GM12878 (cell line): ENCODE measurements at regions not wholly inside any gene's neighbourhood (a gene's known extent, or its start where the extent isn't known, plus 50 kb on each side); places are given as distances from the start of the nearest gene placed in this dataset.

ENCODE experiments used
- ATAC-seq: fragments of 200-7000 bp; cut with Tn5 transposase; 3 replicates; pipeline ENCODE4 v1.9.1; 2020; ENCODE audit warnings: mild to moderate bottlenecking, moderate library complexity
- BruUV-seq: library from RNA; stranded (reverse); fragments of 400-500 nt; replicated peaks from 2 replicates; lab custom pipeline; 2021; lab: Mats Ljungman, UMichigan
- CTCF ChIA-PET: fragments of 300-600 bp; sonication (Branson Sonifier 250); formaldehyde crosslinking; extraction: SDS; loops from one replicate; lab custom pipeline; 2021; ENCODE audit warnings: inconsistent platforms; lab: Yijun Ruan, JAX
- POLR2A ChIA-PET: fragments of 350-600 bp; formaldehyde crosslinking; extraction: SDS; loops from one replicate; lab custom pipeline; 2021; ENCODE audit warnings: inconsistent platforms; lab: Charles Lee
- RAD21 ChIA-PET: fragments of 300-600 bp; sonication (Branson Sonifier 250); formaldehyde crosslinking; loops from one replicate; lab custom pipeline; 2023; ENCODE audit warnings: antibody characterized with exemption; ENCODE audit not compliant: unreplicated experiment; lab: Charles Lee
- SMC1A ChIA-PET: fragments of 300-600 bp; sonication (Branson Sonifier 250); formaldehyde crosslinking; loops from one replicate; lab custom pipeline; 2023; ENCODE audit not compliant: unreplicated experiment, uncharacterized antibody; lab: Charles Lee
- DNase-seq: peaks from one replicate; pipeline ENCODE4 v3.0.0-alpha.2; 2011; ENCODE audit warnings: low read depth, low spot score
- FAIRE-seq: peaks from 3 replicates; lab custom pipeline; 2011; peaks lifted over from hg19 to GRCh38; lab: Jason Lieb, UNC
- H2AFZ ChIP-seq: 2 replicates; pipeline ENCODE4 v1.6.0; 2011; ENCODE audit warnings: low read depth, low read length, control low read depth; ENCODE audit not compliant: control insufficient read depth
- H3K27ac ChIP-seq: 2 replicates; pipeline ENCODE4 v1.5.1; 2011; ENCODE audit warnings: control low read depth; ENCODE audit not compliant: control insufficient read depth, insufficient read depth
- H3K27me3 ChIP-seq, 2 experiments: replicated peaks in 1 of 2; 2 replicates each; pipeline versions ENCODE4 v1.6.0 to v1.6.1; 2011; ENCODE audit warnings: low read length in 1 of 2; ENCODE audit not compliant: control insufficient read depth in 2 of 2, insufficient read depth in 2 of 2
- H3K36me3 ChIP-seq, 2 experiments: 2 replicates each; pipeline ENCODE4 v1.5.1; 2011; ENCODE audit warnings: low read length in 1 of 2; ENCODE audit not compliant: control insufficient read depth in 2 of 2, insufficient read depth in 2 of 2
- H3K4me1 ChIP-seq: 2 replicates; pipeline ENCODE4 v1.6.1; 2011; ENCODE audit warnings: mild to moderate bottlenecking, low read length, moderate library complexity, mixed read lengths; ENCODE audit not compliant: control insufficient read depth, insufficient read depth
- H3K4me2 ChIP-seq: 2 replicates; pipeline ENCODE4 v1.6.0; 2011; ENCODE audit warnings: control low read depth; ENCODE audit not compliant: control insufficient read depth, insufficient read depth
- H3K4me3 ChIP-seq: fragments of 200-600 bp; sonication (generic); 2 replicates; pipeline ENCODE4 v1.5.1; 2016
- H3K79me2 ChIP-seq: 2 replicates; pipeline ENCODE4 v1.6.0; 2011; ENCODE audit warnings: low read length; ENCODE audit not compliant: control insufficient read depth, insufficient read depth
- H3K9ac ChIP-seq: 2 replicates; pipeline ENCODE4 v1.8.0; 2011; ENCODE audit warnings: low read length, control low read depth, mixed read lengths; ENCODE audit not compliant: control insufficient read depth, insufficient read depth
- H3K9me3 ChIP-seq: replicated peaks from 3 replicates; pipeline ENCODE4 v1.5.1; 2011; ENCODE audit warnings: mild to moderate bottlenecking, low read length; ENCODE audit not compliant: control insufficient read depth, insufficient read depth
- H4K20me1 ChIP-seq: 2 replicates; pipeline ENCODE4 v1.6.0; 2011; ENCODE audit not compliant: control insufficient read depth, insufficient read depth
- EP300 ChIP-seq, 2 experiments: fragments of 150-350 bp in 1 of 2; IDR thresholded peaks; 2 replicates each; pipeline ENCODE4 v1.6.1; 2011 to 2012; ENCODE audit warnings: low read depth in 2 of 2, low read length in 2 of 2, borderline replicate concordance in 1 of 2, improper control_type of control experiment in 1 of 2, inconsistent platforms in 1 of 2; ENCODE audit not compliant: control insufficient read depth in 1 of 2
- EZH2 ChIP-seq: IDR thresholded peaks from 2 replicates; pipeline ENCODE4 v1.6.1; 2012; ENCODE audit warnings: low read depth, mild to moderate bottlenecking, control low read depth, inconsistent platforms, low read length, borderline replicate concordance; ENCODE audit not compliant: control insufficient read depth
- KDM1A ChIP-seq: fragments of 200-600 bp; sonication (generic); IDR thresholded peaks from 2 replicates; pipeline ENCODE4 v1.6.1; 2016; ENCODE audit warnings: borderline replicate concordance
- MEF2A ChIP-seq: IDR thresholded peaks from 2 replicates; pipeline ENCODE4 v1.6.1; 2011; ENCODE audit warnings: low read depth, mild to moderate bottlenecking, low read length, moderate library complexity; ENCODE audit not compliant: insufficient read depth
- MYB ChIP-seq: fragments of 150-350 bp; IDR thresholded peaks from 2 replicates; pipeline ENCODE4 v1.6.1; 2014; ENCODE audit warnings: mild to moderate bottlenecking, low read depth, low read length, borderline replicate concordance
- NBN ChIP-seq: fragments of 450-650 bp; IDR thresholded peaks from 2 replicates; pipeline ENCODE4 v1.6.1; 2016
- RELA ChIP-seq: fragments of 450-650 bp; IDR thresholded peaks from 2 replicates; pipeline ENCODE4 v1.8.0; 2014; ENCODE audit warnings: borderline replicate concordance; ENCODE audit not compliant: partially characterized antibody
- SIX5 ChIP-seq: IDR thresholded peaks from 2 replicates; pipeline ENCODE4 v1.6.1; 2011; ENCODE audit warnings: mild to moderate bottlenecking, low read depth, low read length, moderate library complexity; ENCODE audit not compliant: severe bottlenecking
- ZSCAN29 ChIP-seq: fragments of 450-650 bp; IDR thresholded peaks from 2 replicates; pipeline ENCODE4 v1.6.1; 2017; ENCODE audit warnings: mild to moderate bottlenecking, moderate library complexity
- WGBS: methylation state at CpG from one replicate; pipeline ENCODE4 v1.1.6; 2016; ENCODE audit warnings: low lambda C conversion rate; ENCODE audit not compliant: insufficient replicate concordance, insufficient coverage; ENCODE audit errors: missing lambda C conversion rate; 5-methylcytosine and 5-hydroxymethylcytosine counted together
- in situ Hi-C: fragments of 300-500 bp; cut with MboI; formaldehyde crosslinking; loops from 9 replicates; pipeline ENCODE4 v1.14.3; 2018; ENCODE audit warnings: mixed read lengths
- intact Hi-C: fragments of 100-400 bp; cut with micrococcal nuclease; formaldehyde crosslinking; loops from one replicate; pipeline ENCODE4 v1.14.2; 2022; ENCODE audit not compliant: unreplicated experiment
- TF ChIP-seq, protein P1 (sequence below): fragments of 450-650 bp; IDR thresholded peaks from 2 replicates; pipeline ENCODE4 v1.6.1; 2017; ENCODE audit warnings: low read depth, mild to moderate bottlenecking, moderate library complexity
- TF ChIP-seq, protein P2 (sequence below): IDR thresholded peaks from 2 replicates; pipeline ENCODE4 v1.6.1; 2011; ENCODE audit warnings: low read depth, low read length, improper control_type of control experiment, borderline replicate concordance
- TF ChIP-seq, protein P3 (sequence below): fragments of 450-650 bp; IDR thresholded peaks from 2 replicates; pipeline ENCODE4 v1.6.1; 2017; ENCODE audit warnings: antibody characterized with exemption, mild to moderate bottlenecking, moderate library complexity
- TF ChIP-seq, protein P4 (sequence below), 3 experiments: IDR thresholded peaks in 2 of 3; conservative IDR thresholded peaks in 1 of 3; 2 replicates each; pipeline ENCODE4 v1.5.1; 2011; ENCODE audit warnings: low read depth in 3 of 3, low read length in 3 of 3, mild to moderate bottlenecking in 3 of 3, control low read depth in 2 of 3, moderate library complexity in 2 of 3, inconsistent platforms in 1 of 3, mixed read lengths in 1 of 3; ENCODE audit not compliant: control insufficient read depth in 2 of 3, insufficient read depth in 1 of 3; ENCODE audit errors: extremely low read depth in 1 of 3

DNA sequence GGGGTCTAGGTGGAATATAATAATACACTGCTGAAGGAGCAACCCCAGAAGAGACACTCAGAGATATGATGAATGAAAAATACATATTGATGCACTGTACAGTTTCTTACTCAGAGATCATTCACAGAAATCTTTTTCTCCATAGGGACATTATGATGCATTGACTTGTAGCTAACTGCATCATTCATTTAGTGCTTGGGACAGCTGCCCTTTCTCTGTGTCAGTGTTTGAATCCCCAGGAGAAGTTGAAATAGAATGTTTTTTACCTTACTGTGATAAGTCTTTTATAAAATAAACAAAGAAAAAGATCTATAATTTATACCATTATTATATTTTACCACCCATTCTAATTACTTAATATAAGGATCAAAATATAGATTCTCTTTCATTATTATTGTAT, 91.7 kb upstream of the DSEL start (continued):
- TF ChIP-seq, protein P1, sequence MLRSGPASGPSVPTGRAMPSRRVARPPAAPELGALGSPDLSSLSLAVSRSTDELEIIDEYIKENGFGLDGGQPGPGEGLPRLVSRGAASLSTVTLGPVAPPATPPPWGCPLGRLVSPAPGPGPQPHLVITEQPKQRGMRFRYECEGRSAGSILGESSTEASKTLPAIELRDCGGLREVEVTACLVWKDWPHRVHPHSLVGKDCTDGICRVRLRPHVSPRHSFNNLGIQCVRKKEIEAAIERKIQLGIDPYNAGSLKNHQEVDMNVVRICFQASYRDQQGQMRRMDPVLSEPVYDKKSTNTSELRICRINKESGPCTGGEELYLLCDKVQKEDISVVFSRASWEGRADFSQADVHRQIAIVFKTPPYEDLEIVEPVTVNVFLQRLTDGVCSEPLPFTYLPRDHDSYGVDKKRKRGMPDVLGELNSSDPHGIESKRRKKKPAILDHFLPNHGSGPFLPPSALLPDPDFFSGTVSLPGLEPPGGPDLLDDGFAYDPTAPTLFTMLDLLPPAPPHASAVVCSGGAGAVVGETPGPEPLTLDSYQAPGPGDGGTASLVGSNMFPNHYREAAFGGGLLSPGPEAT, result no peak
- TF ChIP-seq KDM1A (no peak), NBN (no peak), MEF2A (no peak), EP300 (IDR thresholded peaks at IDR 0.05; ENCODE audit: borderline replicate concordance in 1 of 2, control insufficient read depth in 1 of 2, low read depth in 2 of 2, low read length in 2 of 2) (no peak)

DNA sequence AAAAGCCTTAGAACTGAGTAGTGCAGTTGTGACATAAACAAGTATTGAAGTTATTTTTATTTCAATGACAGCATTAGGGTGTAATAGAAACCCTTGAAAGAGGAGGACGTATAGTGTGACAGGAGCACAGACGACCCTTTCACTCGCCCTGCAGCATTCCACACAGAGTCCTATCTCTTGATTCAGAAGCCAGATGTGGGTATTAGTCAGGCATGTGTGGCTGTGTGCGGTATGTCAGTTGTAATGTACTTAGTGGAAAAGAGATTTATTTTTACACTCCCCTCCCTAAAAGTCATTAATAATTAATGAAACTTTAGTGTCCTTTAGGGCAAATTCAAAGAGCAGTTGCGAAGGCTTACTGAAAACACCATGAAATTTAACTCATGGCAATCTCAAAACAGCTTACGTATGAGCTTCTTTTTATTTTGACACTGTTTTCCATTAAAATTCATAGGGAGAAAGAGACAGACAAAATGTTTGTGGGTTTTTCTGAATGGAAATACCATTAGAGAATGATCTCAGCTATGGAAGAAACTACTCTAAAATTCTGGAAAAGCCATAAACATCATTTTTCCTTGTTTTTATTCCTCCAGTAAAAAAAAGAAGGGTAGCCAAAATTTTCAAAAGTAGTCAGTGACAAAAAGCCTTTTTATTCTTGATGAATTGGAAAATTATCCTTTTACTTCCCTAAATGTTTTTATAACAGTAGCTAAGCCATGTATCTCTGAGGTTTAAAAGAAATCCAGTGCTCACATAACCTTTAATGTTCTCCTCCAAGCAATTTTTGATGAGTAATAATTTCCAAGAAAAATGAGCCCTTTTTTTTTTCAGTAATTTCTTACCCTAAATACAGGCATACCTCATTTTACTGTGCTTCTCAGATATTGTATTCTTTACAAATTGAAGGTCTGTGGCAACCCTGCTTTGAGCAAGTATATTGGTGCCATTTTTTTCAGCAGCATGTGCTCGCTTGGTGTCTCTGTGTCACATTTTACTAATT, 84.0 kb upstream of the DSEL start:
- RAD21 ChIA-PET, result no interaction called here
- no peak for TF ChIP-seq NBN
- TF ChIP-seq, protein P2, sequence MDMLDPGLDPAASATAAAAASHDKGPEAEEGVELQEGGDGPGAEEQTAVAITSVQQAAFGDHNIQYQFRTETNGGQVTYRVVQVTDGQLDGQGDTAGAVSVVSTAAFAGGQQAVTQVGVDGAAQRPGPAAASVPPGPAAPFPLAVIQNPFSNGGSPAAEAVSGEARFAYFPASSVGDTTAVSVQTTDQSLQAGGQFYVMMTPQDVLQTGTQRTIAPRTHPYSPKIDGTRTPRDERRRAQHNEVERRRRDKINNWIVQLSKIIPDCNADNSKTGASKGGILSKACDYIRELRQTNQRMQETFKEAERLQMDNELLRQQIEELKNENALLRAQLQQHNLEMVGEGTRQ, result no peak
- no peak for TF ChIP-seq SIX5
- no peak for TF ChIP-seq EZH2
- TF ChIP-seq RELA, result no peak
- TF ChIP-seq, protein P3, sequence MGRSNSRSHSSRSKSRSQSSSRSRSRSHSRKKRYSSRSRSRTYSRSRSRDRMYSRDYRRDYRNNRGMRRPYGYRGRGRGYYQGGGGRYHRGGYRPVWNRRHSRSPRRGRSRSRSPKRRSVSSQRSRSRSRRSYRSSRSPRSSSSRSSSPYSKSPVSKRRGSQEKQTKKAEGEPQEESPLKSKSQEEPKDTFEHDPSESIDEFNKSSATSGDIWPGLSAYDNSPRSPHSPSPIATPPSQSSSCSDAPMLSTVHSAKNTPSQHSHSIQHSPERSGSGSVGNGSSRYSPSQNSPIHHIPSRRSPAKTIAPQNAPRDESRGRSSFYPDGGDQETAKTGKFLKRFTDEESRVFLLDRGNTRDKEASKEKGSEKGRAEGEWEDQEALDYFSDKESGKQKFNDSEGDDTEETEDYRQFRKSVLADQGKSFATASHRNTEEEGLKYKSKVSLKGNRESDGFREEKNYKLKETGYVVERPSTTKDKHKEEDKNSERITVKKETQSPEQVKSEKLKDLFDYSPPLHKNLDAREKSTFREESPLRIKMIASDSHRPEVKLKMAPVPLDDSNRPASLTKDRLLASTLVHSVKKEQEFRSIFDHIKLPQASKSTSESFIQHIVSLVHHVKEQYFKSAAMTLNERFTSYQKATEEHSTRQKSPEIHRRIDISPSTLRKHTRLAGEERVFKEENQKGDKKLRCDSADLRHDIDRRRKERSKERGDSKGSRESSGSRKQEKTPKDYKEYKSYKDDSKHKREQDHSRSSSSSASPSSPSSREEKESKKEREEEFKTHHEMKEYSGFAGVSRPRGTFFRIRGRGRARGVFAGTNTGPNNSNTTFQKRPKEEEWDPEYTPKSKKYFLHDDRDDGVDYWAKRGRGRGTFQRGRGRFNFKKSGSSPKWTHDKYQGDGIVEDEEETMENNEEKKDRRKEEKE, result no peak
- TF ChIP-seq ZSCAN29, result no peak
- TF ChIP-seq MYB, result no peak
- TF ChIP-seq, protein P4, sequence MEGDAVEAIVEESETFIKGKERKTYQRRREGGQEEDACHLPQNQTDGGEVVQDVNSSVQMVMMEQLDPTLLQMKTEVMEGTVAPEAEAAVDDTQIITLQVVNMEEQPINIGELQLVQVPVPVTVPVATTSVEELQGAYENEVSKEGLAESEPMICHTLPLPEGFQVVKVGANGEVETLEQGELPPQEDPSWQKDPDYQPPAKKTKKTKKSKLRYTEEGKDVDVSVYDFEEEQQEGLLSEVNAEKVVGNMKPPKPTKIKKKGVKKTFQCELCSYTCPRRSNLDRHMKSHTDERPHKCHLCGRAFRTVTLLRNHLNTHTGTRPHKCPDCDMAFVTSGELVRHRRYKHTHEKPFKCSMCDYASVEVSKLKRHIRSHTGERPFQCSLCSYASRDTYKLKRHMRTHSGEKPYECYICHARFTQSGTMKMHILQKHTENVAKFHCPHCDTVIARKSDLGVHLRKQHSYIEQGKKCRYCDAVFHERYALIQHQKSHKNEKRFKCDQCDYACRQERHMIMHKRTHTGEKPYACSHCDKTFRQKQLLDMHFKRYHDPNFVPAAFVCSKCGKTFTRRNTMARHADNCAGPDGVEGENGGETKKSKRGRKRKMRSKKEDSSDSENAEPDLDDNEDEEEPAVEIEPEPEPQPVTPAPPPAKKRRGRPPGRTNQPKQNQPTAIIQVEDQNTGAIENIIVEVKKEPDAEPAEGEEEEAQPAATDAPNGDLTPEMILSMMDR (IDR thresholded peaks at IDR 0.05 in 2 of 3, conservative IDR thresholded peaks at IDR 0.05 in 1 of 3; ENCODE audit: control insufficient read depth in 2 of 3, extremely low read depth in 1 of 3, insufficient read depth in 1 of 3, low read depth in 3 of 3, low read length in 3 of 3), result no peak

More for the DNA sequence above, 84.0 kb upstream of the DSEL start:
- WGBS, result 29% methylated on average over 7 of the region's 7 CpGs
- no peaks in the 10 kb centered on the region for H4K20me1 ChIP-seq
- FAIRE-seq, result no peak
- no peak for DNase-seq
- ChIA-PET SMC1A (no interaction called here), POLR2A (no interaction called here), CTCF (interaction anchor here (1.1 kb wide), 1 partner anchor 9 kb away, joined by 3 read pairs; no protein-coding TSS in a partner anchor)
- H3K27me3 ChIP-seq, result no peaks in the 10 kb centered on the region
- H3K9ac ChIP-seq, result no peak overlapping the region
- H3K36me3 ChIP-seq, result no peaks in the 10 kb centered on the region
- H3K27ac ChIP-seq, result no peak overlapping the region
- intact Hi-C loops, result no loop called here
- ATAC-seq, result no peak
- no peaks in the 10 kb centered on the region for H3K9me3 ChIP-seq
- no TSS peak for BruUV-seq
- H3K4me2 ChIP-seq, result no peak overlapping the region
- no peak overlapping the region for H3K4me3 ChIP-seq
- H2AFZ ChIP-seq, result no peak overlapping the region
- no peaks in the 10 kb centered on the region for H3K79me2 ChIP-seq
- H3K4me1 ChIP-seq, result no peaks in the 10 kb centered on the region
- in situ Hi-C loops, result no loop called here
